H9 (cell line): ENCODE measurements at regions not wholly inside any gene's neighbourhood (a gene's known extent, or its start where the extent isn't known, plus 50 kb on each side); places are given as distances from the start of the nearest gene placed in this dataset.

Source experiments
- DNase-seq: peaks from one replicate; pipeline ENCODE4 v3.0.0-alpha.2; 2017
- H2AFZ ChIP-seq: one replicate; pipeline ENCODE4 v1.6.1; 2013; ENCODE audit warnings: mild to moderate bottlenecking, low read length, control low read depth, moderate library complexity
- H2AK5ac ChIP-seq: 2 replicates; pipeline ENCODE4 v1.6.1; 2013; ENCODE audit warnings: low read length, control low read depth, mixed read lengths; ENCODE audit not compliant: insufficient read length
- H2BK120ac ChIP-seq: one replicate; pipeline ENCODE4 v1.6.1; 2013; ENCODE audit warnings: low read depth, mild to moderate bottlenecking, low read length, control low read depth, inconsistent platforms; ENCODE audit not compliant: poor library complexity, severe bottlenecking
- H2BK12ac ChIP-seq: 2 replicates; pipeline ENCODE4 v1.6.1; 2013; ENCODE audit warnings: low read length, control low read depth, mixed read lengths, low read depth; ENCODE audit not compliant: insufficient read length
- H2BK15ac ChIP-seq: 2 replicates; pipeline ENCODE4 v1.6.1; 2013; ENCODE audit warnings: low read depth, low read length, control low read depth
- H2BK20ac ChIP-seq: one replicate; pipeline ENCODE4 v1.6.1; 2013; ENCODE audit warnings: low read depth, mild to moderate bottlenecking, low read length, control low read depth, inconsistent platforms; ENCODE audit not compliant: poor library complexity, severe bottlenecking
- H2BK5ac ChIP-seq: 2 replicates; pipeline ENCODE4 v1.6.1; 2013; ENCODE audit warnings: low read length, control low read depth, mixed read lengths; ENCODE audit not compliant: insufficient read length
- H3K14ac ChIP-seq: 2 replicates; pipeline ENCODE4 v1.6.1; 2013; ENCODE audit warnings: low read length, control low read depth; ENCODE audit not compliant: insufficient read depth
- H3K18ac ChIP-seq: 2 replicates; pipeline ENCODE4 v1.6.1; 2013; ENCODE audit warnings: low read depth, mild to moderate bottlenecking, mixed read lengths, low read length, control low read depth; ENCODE audit not compliant: insufficient read length
- H3K23ac ChIP-seq: 2 replicates; pipeline ENCODE4 v1.6.1; 2013; ENCODE audit warnings: low read length, control low read depth, mixed read lengths, low read depth; ENCODE audit not compliant: insufficient read length
- H3K23me2 ChIP-seq: 2 replicates; pipeline ENCODE4 v1.6.1; 2013; ENCODE audit warnings: low read depth, mild to moderate bottlenecking, mixed read lengths, low read length, control low read depth; ENCODE audit not compliant: insufficient read length, poor library complexity, severe bottlenecking
- H3K27ac ChIP-seq: 2 replicates; pipeline ENCODE4 v1.5.1; 2013; ENCODE audit warnings: low read length, control low read depth, mixed read lengths, low read depth; ENCODE audit not compliant: insufficient read length
- H3K27me3 ChIP-seq: 2 replicates; pipeline ENCODE4 v1.6.1; 2013; ENCODE audit warnings: low read length, control low read depth, inconsistent platforms; ENCODE audit not compliant: insufficient read depth
- H3K4ac ChIP-seq: 2 replicates; pipeline ENCODE4 v1.6.1; 2013; ENCODE audit warnings: low read depth, mild to moderate bottlenecking, control low read depth, inconsistent platforms, low read length, moderate library complexity
- H3K4me1 ChIP-seq: 2 replicates; pipeline ENCODE4 v1.6.1; 2013; ENCODE audit warnings: low read length, control low read depth, inconsistent platforms; ENCODE audit not compliant: insufficient read depth
- H3K4me2 ChIP-seq: 2 replicates; pipeline ENCODE4 v1.6.1; 2013; ENCODE audit warnings: low read length, control low read depth, mixed read lengths; ENCODE audit not compliant: insufficient read length, insufficient read depth
- H3K56ac ChIP-seq: 2 replicates; pipeline ENCODE4 v1.6.1; 2013; ENCODE audit warnings: low read depth, mild to moderate bottlenecking, mixed read lengths, low read length, control low read depth; ENCODE audit not compliant: insufficient read length
- H3K79me1 ChIP-seq: 2 replicates; pipeline ENCODE4 v1.6.1; 2013; ENCODE audit warnings: low read depth, mild to moderate bottlenecking, moderate library complexity, low read length, control low read depth, inconsistent platforms; ENCODE audit not compliant: insufficient read depth, poor library complexity, severe bottlenecking
- H3K79me2 ChIP-seq: 2 replicates; pipeline ENCODE4 v1.6.1; 2013; ENCODE audit warnings: low read length, control low read depth, inconsistent platforms; ENCODE audit not compliant: insufficient read depth
- H3K9ac ChIP-seq: 2 replicates; pipeline ENCODE4 v1.6.1; 2013; ENCODE audit warnings: low read length, control low read depth, mixed read lengths; ENCODE audit not compliant: insufficient read length; ENCODE audit errors: extremely low read depth
- H3K9me3 ChIP-seq: one replicate; pipeline ENCODE4 v1.6.1; 2013; ENCODE audit warnings: low read depth, low read length, inconsistent platforms; ENCODE audit not compliant: control insufficient read depth
- H3T11ph ChIP-seq: one replicate; pipeline ENCODE4 v1.6.1; 2013; ENCODE audit warnings: mild to moderate bottlenecking, low read length, control low read depth, inconsistent platforms
- H4K20me1 ChIP-seq: one replicate; pipeline ENCODE4 v1.6.1; 2013; ENCODE audit not compliant: control insufficient read depth, insufficient read length, insufficient read depth
- H4K5ac ChIP-seq: 2 replicates; pipeline ENCODE4 v1.6.1; 2013; ENCODE audit warnings: low read depth, mild to moderate bottlenecking, mixed read lengths, low read length, control low read depth; ENCODE audit not compliant: insufficient read length
- H4K8ac ChIP-seq: replicated peaks from 2 replicates; pipeline ENCODE4 v1.6.1; 2013; ENCODE audit warnings: low read length, control low read depth, mixed read lengths, low read depth; ENCODE audit not compliant: insufficient read length
- H4K91ac ChIP-seq: 2 replicates; pipeline ENCODE4 v1.6.1; 2013; ENCODE audit warnings: low read depth, mild to moderate bottlenecking, moderate library complexity, mixed read lengths, low read length, control low read depth; ENCODE audit not compliant: insufficient read length
- H3K27ac Mint-ChIP-seq, 3 experiments: 2 replicates in 2 of 3; 3 replicates in 1 of 3; pipeline ENCODE4 v1.8.0; 2020 to 2021; ENCODE audit warnings: mixed read lengths in 3 of 3, mild to moderate bottlenecking in 1 of 3, moderate library complexity in 1 of 3
- H3K27me3 Mint-ChIP-seq: 2 replicates; pipeline ENCODE4 v1.8.0; 2021; ENCODE audit warnings: low read depth, mild to moderate bottlenecking, moderate library complexity, mixed read lengths
- H3K36me3 Mint-ChIP-seq, 3 experiments: 2 replicates in 2 of 3; 3 replicates in 1 of 3; pipeline ENCODE4 v1.8.0; 2020 to 2021; ENCODE audit warnings: low read depth in 3 of 3, mixed read lengths in 3 of 3; ENCODE audit not compliant: insufficient read depth in 1 of 3
- H3K4me1 Mint-ChIP-seq, 2 experiments: 2 replicates each; pipeline ENCODE4 v1.8.0; 2020; ENCODE audit warnings: mixed read lengths in 2 of 2
- H3K4me3 Mint-ChIP-seq, 2 experiments: 2 replicates in 1 of 2; 3 replicates in 1 of 2; pipeline ENCODE4 v1.8.0; 2020 to 2021; ENCODE audit warnings: mild to moderate bottlenecking in 2 of 2, mixed read lengths in 2 of 2, moderate library complexity in 1 of 2
- H3K9me3 Mint-ChIP-seq, 2 experiments: 2 replicates in 1 of 2; 3 replicates in 1 of 2; pipeline ENCODE4 v1.8.0; 2020; ENCODE audit warnings: mild to moderate bottlenecking in 2 of 2, mixed read lengths in 2 of 2, moderate library complexity in 1 of 2
- CTCF ChIP-seq: fragments of 200-600 bp; sonication (generic); conservative IDR thresholded peaks from 3 replicates; pipeline ENCODE4 v1.8.0; 2021; ENCODE audit warnings: antibody characterized with exemption, mild to moderate bottlenecking
- WGBS: extraction: QIAGEN DNeasy Blood & Tissue Kit; methylation state at CpG from one replicate; pipeline ENCODE4 v1.1.7; 2013; ENCODE audit warnings: missing lambda C conversion rate, low lambda C conversion rate, mixed read lengths; ENCODE audit not compliant: insufficient read length; ENCODE audit errors: extremely low coverage; 5-methylcytosine and 5-hydroxymethylcytosine counted together

- no peak overlapping the region for H3K27ac Mint-ChIP-seq
- Histone ChIP-seq H3K79me2 (no peaks in the 10 kb centered on the region), H4K5ac (no peak overlapping the region), H4K20me1 (no peaks in the 10 kb centered on the region), H4K8ac (no peak overlapping the region), H3K4me2 (no peak overlapping the region), H3K4me1 (no peaks in the 10 kb centered on the region), H2BK12ac (no peak overlapping the region), H3K4ac (no peak overlapping the region), H3K56ac (no peak overlapping the region), H3K27ac (no peak overlapping the region), H2BK20ac (no peak overlapping the region), H3K14ac (no peak overlapping the region), H2BK5ac (no peak overlapping the region), H3K27me3 (no peaks in the 10 kb centered on the region), H2AFZ (no peak overlapping the region), H2BK120ac (no peak overlapping the region), H2AK5ac (no peak overlapping the region), H3T11ph (no peak overlapping the region), H3K79me1 (no peaks in the 10 kb centered on the region), H3K9ac (no peak overlapping the region), H2BK15ac (no peak overlapping the region), H3K23me2 (no peaks in the 10 kb centered on the region), H4K91ac (no peak overlapping the region), H3K18ac (no peak overlapping the region), H3K23ac (no peak overlapping the region), H3K9me3 (no peaks in the 10 kb centered on the region)
- no CpG with 5 or more reads among the region's 3 CpGs for WGBS
- no peak overlapping the region for H3K4me3 Mint-ChIP-seq
- H3K9me3 Mint-ChIP-seq: no peaks in the 10 kb centered on the region; a peak in 1 of 5 replicates
- DNase-seq: no peak
- no peaks in the 10 kb centered on the region for H3K4me1 Mint-ChIP-seq
- no peaks in the 10 kb centered on the region; the same call in 1 of the 2 replicates for H3K27me3 Mint-ChIP-seq
- H3K36me3 Mint-ChIP-seq: no peaks in the 10 kb centered on the region
- no peak for TF ChIP-seq CTCF
Measured at GRCh38 chr2:122221665-122222064, 466.2 kb downstream of the TSN start.
